ENCODE measurements at regions not wholly inside any gene's neighbourhood (a gene's known extent, or its start where the extent isn't known, plus 50 kb on each side); places are given as distances from the start of the nearest gene placed in this dataset.

- ATAC-seq: no peak
- 97% methylated on average over 1 of the region's 1 CpG for WGBS
- intact Hi-C loops (cut with DNase I): no loop called here
Observed at GRCh38 chr2:181818840-181819239, 72.7 kb upstream of the ITPRID2 start.

GRCh38 chr2:181821049-181821448 is 70.5 kb upstream of the ITPRID2 start:
- WGBS: 78% methylated on average over 2 of the region's 2 CpGs
- H3K27ac ChIP-seq (ENCODE audit: low read length): no peak overlapping the region
- ATAC-seq: no peak

More at GRCh38 chr2:181818840-181819239, 72.7 kb upstream of the ITPRID2 start:
- Histone ChIP-seq H3K27me3 (ENCODE audit: control insufficient read depth, insufficient read depth) (no peaks in the 10 kb centered on the region), H3K9me3 (ENCODE audit: control insufficient read depth, low read length) (no peaks in the 10 kb centered on the region), H3K27ac (ENCODE audit: low read length) (no peak overlapping the region), H3K4me1 (ENCODE audit: control insufficient read depth, insufficient read depth, low read length) (no peaks in the 10 kb centered on the region), H3K4me3 (ENCODE audit: low read length) (no peak overlapping the region)
- DNase-seq: no peak

GRCh38 chr2:181822097-181822496 is 69.4 kb upstream of the ITPRID2 start:
- ATAC-seq: peak in 1 of 2 donors; percentile 59
- Histone ChIP-seq H3K4me1 (ENCODE audit: control insufficient read depth, insufficient read depth, low read length) (no peaks in the 10 kb centered on the region), H3K27ac (ENCODE audit: low read length) (no peak overlapping the region), H3K9me3 (ENCODE audit: control insufficient read depth, low read length) (no peaks in the 10 kb centered on the region), H3K27me3 (ENCODE audit: control insufficient read depth, insufficient read depth) (no peaks in the 10 kb centered on the region), H3K4me3 (ENCODE audit: low read length) (no peak overlapping the region)
- intact Hi-C loops (cut with DNase I): no loop called here
- DNase-seq: no peak
- 77% methylated on average over 5 of the region's 5 CpGs for WGBS

More at GRCh38 chr2:181821049-181821448, 70.5 kb upstream of the ITPRID2 start:
- no peaks in the 10 kb centered on the region for H3K9me3 ChIP-seq (ENCODE audit: control insufficient read depth, low read length)
- no peaks in the 10 kb centered on the region for H3K27me3 ChIP-seq (ENCODE audit: control insufficient read depth, insufficient read depth)
- intact Hi-C loops (cut with DNase I): no loop called here
- no peak overlapping the region for H3K4me3 ChIP-seq (ENCODE audit: low read length)
- DNase-seq: no peak
- no peaks in the 10 kb centered on the region for H3K4me1 ChIP-seq (ENCODE audit: control insufficient read depth, insufficient read depth, low read length)

DNA sequence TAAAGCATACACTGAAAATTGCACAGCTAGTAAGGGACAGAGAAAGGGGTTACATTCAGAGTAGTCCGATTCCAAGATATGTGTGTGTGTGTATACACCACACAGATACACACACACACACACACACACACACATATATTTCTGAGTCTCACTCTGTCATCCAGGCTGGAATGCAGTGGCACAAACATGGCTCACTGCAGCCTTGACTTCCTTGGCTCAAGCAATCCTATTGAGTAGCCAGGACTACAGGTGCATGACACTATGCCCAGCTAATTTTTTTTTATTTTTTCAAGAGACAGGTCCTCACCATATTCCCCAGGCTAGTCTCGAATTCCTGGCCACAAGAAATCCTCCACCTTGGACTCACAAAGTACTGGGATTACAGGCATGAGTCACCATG is 68.1 kb upstream of the ITPRID2 start:
- WGBS: 90% methylated on average over 2 of the region's 2 CpGs
- intact Hi-C loops (cut with DNase I): no loop called here

DNA sequence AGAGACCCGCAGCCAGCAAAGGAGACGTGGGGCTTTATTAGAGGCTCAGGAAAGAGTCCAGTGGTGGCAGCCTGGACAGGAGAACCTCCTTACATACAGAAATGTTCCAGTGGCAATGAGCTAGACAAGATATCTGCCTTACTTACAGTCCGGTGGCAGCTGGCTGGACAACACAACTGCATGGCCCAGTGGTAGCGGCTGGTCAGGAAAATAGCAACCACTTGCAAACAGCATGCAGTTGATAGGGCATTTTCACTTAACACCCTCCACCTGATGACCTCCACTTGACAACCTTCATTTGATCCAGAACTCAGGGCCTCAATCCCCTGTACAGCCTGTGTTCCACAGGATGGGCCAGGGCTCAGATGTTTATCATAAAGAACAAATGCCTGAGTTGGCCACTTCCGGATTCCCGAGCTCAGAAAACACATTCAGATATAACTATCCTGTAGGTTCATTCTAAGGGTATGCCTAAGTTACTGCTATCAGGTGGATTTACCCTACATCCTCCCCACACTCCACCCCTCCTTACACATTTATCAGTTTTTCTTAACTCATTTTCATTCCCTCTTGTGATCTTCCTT is 63.3 kb upstream of the ITPRID2 start:
- H3K4me1 ChIP-seq (ENCODE audit: control insufficient read depth, insufficient read depth, low read length): no peaks in the 10 kb centered on the region
- WGBS: 92% methylated on average over 6 of the region's 6 CpGs
- DNase-seq: no peak
- no peak for ATAC-seq
- H3K27ac ChIP-seq (ENCODE audit: low read length): no peak overlapping the region
- intact Hi-C loops (cut with DNase I): no loop called here
- H3K4me3 ChIP-seq (ENCODE audit: low read length): no peak overlapping the region
- H3K27me3 ChIP-seq (ENCODE audit: control insufficient read depth, insufficient read depth): no peaks in the 10 kb centered on the region
- H3K9me3 ChIP-seq (ENCODE audit: control insufficient read depth, low read length): no peaks in the 10 kb centered on the region

More for the DNA sequence above, 68.1 kb upstream of the ITPRID2 start:
- H3K27ac ChIP-seq (ENCODE audit: low read length): no peak overlapping the region
- DNase-seq (no peak), ATAC-seq (no peak)
- no peak overlapping the region for H3K4me3 ChIP-seq (ENCODE audit: low read length)
- no peaks in the 10 kb centered on the region for H3K9me3 ChIP-seq (ENCODE audit: control insufficient read depth, low read length)
- H3K4me1 ChIP-seq (ENCODE audit: control insufficient read depth, insufficient read depth, low read length): no peaks in the 10 kb centered on the region
- no peaks in the 10 kb centered on the region for H3K27me3 ChIP-seq (ENCODE audit: control insufficient read depth, insufficient read depth)

GRCh38 chr2:181829230-181829629 is 62.3 kb upstream of the ITPRID2 start:
- Histone ChIP-seq H3K9me3 (ENCODE audit: control insufficient read depth, low read length) (no peaks in the 10 kb centered on the region), H3K27me3 (ENCODE audit: control insufficient read depth, insufficient read depth) (no peaks in the 10 kb centered on the region), H3K27ac (ENCODE audit: low read length) (no peak overlapping the region), H3K4me1 (ENCODE audit: control insufficient read depth, insufficient read depth, low read length) (no peaks in the 10 kb centered on the region), H3K4me3 (ENCODE audit: low read length) (no peak overlapping the region)
- no peak for ATAC-seq
- DNase-seq: no peak
- 100% methylated on average over 1 of the region's 1 CpG for WGBS
- intact Hi-C loops (cut with DNase I): no loop called here

- DNase-seq (no peak), ATAC-seq (no peak)
- H3K4me3 ChIP-seq (ENCODE audit: low read length): no peak overlapping the region
- intact Hi-C loops (cut with DNase I): no loop called here
- no peaks in the 10 kb centered on the region for H3K9me3 ChIP-seq (ENCODE audit: control insufficient read depth, low read length)
- WGBS: 82% methylated on average over 4 of the region's 4 CpGs
- no peaks in the 10 kb centered on the region for H3K27me3 ChIP-seq (ENCODE audit: control insufficient read depth, insufficient read depth)
- no peak overlapping the region for H3K27ac ChIP-seq (ENCODE audit: low read length)
- no peaks in the 10 kb centered on the region for H3K4me1 ChIP-seq (ENCODE audit: control insufficient read depth, insufficient read depth, low read length)
Observed at GRCh38 chr2:181832015-181832414, 59.5 kb upstream of the ITPRID2 start.

DNA sequence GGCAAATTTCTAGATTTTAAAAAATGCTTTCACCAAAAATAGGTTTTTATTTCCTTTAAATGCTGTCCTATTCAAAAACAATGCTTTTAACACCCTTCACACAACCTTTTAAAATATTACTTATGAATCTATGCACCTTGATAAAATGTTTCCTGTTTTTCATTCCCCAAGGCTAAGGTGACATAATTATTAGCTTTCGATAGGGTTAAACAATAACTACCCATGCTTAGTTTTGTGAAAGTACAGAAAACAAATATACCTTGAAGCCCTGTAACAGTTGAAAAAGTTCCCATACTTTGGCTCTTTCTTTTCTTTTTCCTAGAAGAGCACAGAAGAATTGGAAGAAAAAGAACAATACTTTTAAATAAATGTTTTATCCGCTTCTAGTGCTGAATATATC is 54.9 kb upstream of the ITPRID2 start:
- Histone ChIP-seq H3K27me3 (ENCODE audit: control insufficient read depth, insufficient read depth) (no peaks in the 10 kb centered on the region), H3K27ac (ENCODE audit: low read length) (no peak overlapping the region), H3K4me3 (ENCODE audit: low read length) (no peak overlapping the region), H3K9me3 (ENCODE audit: control insufficient read depth, low read length) (no peaks in the 10 kb centered on the region), H3K4me1 (ENCODE audit: control insufficient read depth, insufficient read depth, low read length) (no peaks in the 10 kb centered on the region)
- intact Hi-C loops (cut with DNase I): no loop called here
- no peak for DNase-seq
- ATAC-seq: no peak
- WGBS: 93% methylated on average over 2 of the region's 2 CpGs

DNA sequence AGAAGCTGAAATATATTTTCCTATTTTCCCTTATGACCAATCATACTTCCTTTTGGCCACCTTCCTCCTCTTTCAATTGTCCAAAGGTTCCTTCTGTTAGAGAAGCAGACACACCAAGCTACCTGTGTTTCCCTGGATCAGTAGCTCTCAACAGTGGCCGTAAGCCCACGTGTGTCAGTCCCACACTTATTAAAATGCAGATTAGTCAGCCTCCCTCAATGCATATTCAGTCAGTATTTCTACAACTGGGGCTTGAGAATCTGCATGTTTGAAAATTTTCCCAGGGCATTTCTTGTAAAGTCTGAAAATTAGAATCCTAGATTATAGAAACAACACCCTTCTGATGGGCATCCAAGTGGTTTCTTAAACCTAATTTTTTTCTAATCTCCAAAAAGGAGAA is 54.0 kb upstream of the ITPRID2 start:
- no peaks in the 10 kb centered on the region for H3K4me1 ChIP-seq (ENCODE audit: control insufficient read depth, insufficient read depth, low read length)
- H3K9me3 ChIP-seq (ENCODE audit: control insufficient read depth, low read length): no peaks in the 10 kb centered on the region
- ATAC-seq: no peak
- 79% methylated on average over 2 of the region's 2 CpGs for WGBS
- no peak for DNase-seq
- no peaks in the 10 kb centered on the region for H3K27me3 ChIP-seq (ENCODE audit: control insufficient read depth, insufficient read depth)
- H3K27ac ChIP-seq (ENCODE audit: low read length): no peak overlapping the region
- H3K4me3 ChIP-seq (ENCODE audit: low read length): no peak overlapping the region
- intact Hi-C loops (cut with DNase I): no loop called here

GRCh38 chr2:181839811-181840210 is 51.7 kb upstream of the ITPRID2 start:
- H3K4me3 ChIP-seq (ENCODE audit: low read length): no peak overlapping the region
- no peaks in the 10 kb centered on the region for H3K9me3 ChIP-seq (ENCODE audit: control insufficient read depth, low read length)
- ATAC-seq (no peak), DNase-seq (no peak)
- no peaks in the 10 kb centered on the region for H3K4me1 ChIP-seq (ENCODE audit: control insufficient read depth, insufficient read depth, low read length)
- intact Hi-C loops (cut with DNase I): no loop called here
- no peaks in the 10 kb centered on the region for H3K27me3 ChIP-seq (ENCODE audit: control insufficient read depth, insufficient read depth)
- no peak overlapping the region for H3K27ac ChIP-seq (ENCODE audit: low read length)
- WGBS: 96% methylated on average over 1 of the region's 1 CpG

GRCh38 chr2:181841079-181841478 is 50.5 kb upstream of the ITPRID2 start:
- no peak for ATAC-seq
- H3K9me3 ChIP-seq (ENCODE audit: control insufficient read depth, low read length): no peaks in the 10 kb centered on the region
- H3K4me1 ChIP-seq (ENCODE audit: control insufficient read depth, insufficient read depth, low read length): no peaks in the 10 kb centered on the region
- H3K4me3 ChIP-seq (ENCODE audit: low read length): no peak overlapping the region
- no peak for DNase-seq
- WGBS: 50% methylated on average over 2 of the region's 2 CpGs
- H3K27ac ChIP-seq (ENCODE audit: low read length): no peak overlapping the region
- H3K27me3 ChIP-seq (ENCODE audit: control insufficient read depth, insufficient read depth): no peaks in the 10 kb centered on the region
- intact Hi-C loops (cut with DNase I): no loop called here

Measured in right cardiac atrium (tissue), 5 donors.